ENCODE measurements at regions not wholly inside any gene's neighbourhood (a gene's known extent, or its start where the extent isn't known, plus 50 kb on each side); places are given as distances from the start of the nearest gene placed in this dataset.

GRCh38 chr5:31131381-31131891 lies 62.0 kb upstream of the CDH6 start:
- H3K9ac ChIP-seq (replicated peaks in 1 of 4; ENCODE audit: extremely low read depth in 1 of 4, low read depth in 3 of 4, low read length in 3 of 4): no peak overlapping the region
- H3K56ac ChIP-seq (replicated peaks; ENCODE audit: insufficient read length, low read depth, low read length): no peak overlapping the region
- H3K23me2 ChIP-seq (ENCODE audit: low read depth, low read length): no peaks in the 10 kb centered on the region
- H2AK5ac ChIP-seq (ENCODE audit: low read depth, low read length): no peak overlapping the region
- H3K4ac ChIP-seq (replicated peaks; ENCODE audit: insufficient read length, low read depth, low read length): no peak overlapping the region
- no peaks in the 10 kb centered on the region for H3K9me3 ChIP-seq (ENCODE audit: insufficient read depth in 2 of 2, low read depth in 1 of 2, low read length in 1 of 2)
- H3K4me3 ChIP-seq (ENCODE audit: extremely low read depth in 1 of 4, insufficient read depth in 2 of 4, low read depth in 3 of 4, low read length in 4 of 4): no peak overlapping the region
- H3K27ac ChIP-seq (ENCODE audit: low read depth, low read length): no peak overlapping the region
- H3K36me3 ChIP-seq (ENCODE audit: control insufficient read depth in 2 of 4, insufficient read depth in 4 of 4, low read length in 3 of 4): no peaks in the 10 kb centered on the region
- H4K5ac ChIP-seq (ENCODE audit: insufficient read length, low read depth, low read length): no peak overlapping the region
- H4K20me1 ChIP-seq (replicated peaks in 1 of 2; ENCODE audit: control insufficient read depth in 1 of 2, insufficient read depth in 2 of 2, low read length in 2 of 2): no peaks in the 10 kb centered on the region
- peaks cover 0 to 1% (median 0%) of the 10 kb centered on the region in 4 experiments; a peak in 1 of 7 replicates for H3K27me3 ChIP-seq (replicated peaks in 1 of 4; ENCODE audit: control insufficient read depth in 3 of 4, extremely low read depth in 1 of 4, insufficient read depth in 3 of 4, low read length in 3 of 4)
- ChIA-PET POLR2A (ENCODE audit: partially characterized antibody) (no interaction called here), CTCF (ENCODE audit: partially characterized antibody) (no interaction called here)
- no peak overlapping the region for H2BK120ac ChIP-seq (replicated peaks; ENCODE audit: low read depth, low read length)
- no peak overlapping the region for H2BK20ac ChIP-seq (ENCODE audit: low read length)
- TF ChIP-seq SUZ12 (IDR thresholded peaks at IDR 0.05; ENCODE audit: low read length) (no peak), RAD21 (IDR thresholded peaks at IDR 0.05 in 1 of 2, conservative IDR thresholded peaks at IDR 0.05 in 1 of 2; ENCODE audit: low read depth in 2 of 2, low read length in 2 of 2) (no peak), JUN (IDR thresholded peaks at IDR 0.05; ENCODE audit: low read depth, low read length) (no peak), ASH2L (IDR thresholded peaks at IDR 0.05; ENCODE audit: low read length) (no peak), SP2 (IDR thresholded peaks at IDR 0.05; ENCODE audit: low read length) (no peak)
- H3K4me2 ChIP-seq (ENCODE audit: insufficient read depth in 1 of 2, low read depth in 2 of 2, low read length in 2 of 2): no peak overlapping the region
- DNase-seq (ENCODE audit: low read depth in 1 of 2, low spot score in 2 of 2) (no peak), FAIRE-seq (no peak)
- no peak overlapping the region for H4K8ac ChIP-seq (ENCODE audit: extremely low read depth, insufficient read depth, low read length)
- H2BK15ac ChIP-seq (ENCODE audit: low read length): no peak overlapping the region
- no peak overlapping the region for H3K23ac ChIP-seq (ENCODE audit: insufficient read length)
- no peaks in the 10 kb centered on the region for H3K4me1 ChIP-seq (replicated peaks in 1 of 4; ENCODE audit: control insufficient read depth in 3 of 4, insufficient read depth in 4 of 4, low read length in 3 of 4)
- H2BK12ac ChIP-seq (ENCODE audit: low read depth, low read length): no peak overlapping the region
- WGBS, 2 experiments (ENCODE audit: extremely low coverage in 1 of 2, insufficient coverage in 1 of 2, insufficient read length in 1 of 2, insufficient replicate concordance in 2 of 2, low coverage in 1 of 2, low lambda C conversion rate in 2 of 2, missing lambda C conversion rate in 1 of 2): 87% methylated on average over 10 of the region's 10 CpGs; no CpG with 5 or more reads in 1 of the 2 experiments
- no peaks in the 10 kb centered on the region for H3K79me1 ChIP-seq (ENCODE audit: low read depth, low read length)
- no peaks in the 10 kb centered on the region for H3K79me2 ChIP-seq (ENCODE audit: control insufficient read depth in 1 of 2, insufficient read depth in 2 of 2, low read length in 2 of 2)
- no peak overlapping the region for H3K14ac ChIP-seq (ENCODE audit: insufficient read length)
- H4K91ac ChIP-seq (replicated peaks; ENCODE audit: insufficient read length, low read length): no peak overlapping the region
- no peak overlapping the region for H2BK5ac ChIP-seq (ENCODE audit: low read depth, low read length)
- no peak overlapping the region for H3K18ac ChIP-seq (ENCODE audit: extremely low read depth, low read length)
- no peak overlapping the region for H2AFZ ChIP-seq (ENCODE audit: low read length)

Data from H1 (cell line).